Pons (tissue), 1 donor: ENCODE measurements at regions not wholly inside any gene's neighbourhood (a gene's known extent, or its start where the extent isn't known, plus 50 kb on each side); places are given as distances from the start of the nearest gene placed in this dataset.
A peak's percentile ranks its signal among the peaks of the same experiment; 100 is the strongest.

Experiments
- DNase-seq: peaks from one replicate; pipeline ENCODE4 v3.0.0-alpha.2; 2016; ENCODE audit warnings: low spot score

DNA sequence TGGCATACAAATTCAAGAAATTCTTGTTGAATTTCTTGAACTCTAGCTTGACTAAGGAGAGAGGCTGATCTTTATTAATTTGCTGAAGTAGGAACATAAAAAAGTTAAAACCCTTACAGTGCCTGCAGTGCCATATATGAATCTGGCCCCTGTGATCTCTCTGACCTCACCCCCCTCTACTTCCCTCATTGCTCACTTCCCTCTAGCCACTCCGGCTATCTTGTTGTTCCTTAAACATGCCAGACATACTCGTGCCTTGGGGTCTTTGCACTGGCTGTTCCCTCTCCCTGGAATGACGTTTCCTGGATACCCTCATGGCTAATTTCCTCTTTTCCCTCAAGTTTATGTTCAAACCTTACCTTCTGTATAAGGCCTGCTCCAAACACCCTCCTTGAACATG lies 246.3 kb upstream of the SIX2 start:
- no peak for DNase-seq

DNA sequence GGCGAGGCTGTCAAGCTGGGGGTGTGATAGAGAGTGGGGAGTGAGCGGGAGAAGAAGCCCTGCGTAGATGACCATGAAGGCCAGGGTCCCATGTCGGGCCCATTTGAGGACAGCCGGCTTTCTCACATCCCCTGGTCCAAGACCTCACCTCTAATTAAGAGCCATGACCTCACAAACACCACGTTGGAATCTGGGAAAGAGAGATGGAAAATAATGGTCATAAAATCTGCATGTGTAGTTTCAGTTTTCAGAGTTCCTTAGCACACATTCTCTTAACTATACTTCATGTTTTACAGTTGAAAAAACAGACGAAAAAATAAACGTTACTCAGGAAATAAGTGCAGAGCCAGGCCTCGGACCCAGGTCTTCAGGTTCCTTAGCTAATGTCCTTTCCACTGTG lies 244.8 kb upstream of the SIX2 start:
- no peak for DNase-seq

DNA sequence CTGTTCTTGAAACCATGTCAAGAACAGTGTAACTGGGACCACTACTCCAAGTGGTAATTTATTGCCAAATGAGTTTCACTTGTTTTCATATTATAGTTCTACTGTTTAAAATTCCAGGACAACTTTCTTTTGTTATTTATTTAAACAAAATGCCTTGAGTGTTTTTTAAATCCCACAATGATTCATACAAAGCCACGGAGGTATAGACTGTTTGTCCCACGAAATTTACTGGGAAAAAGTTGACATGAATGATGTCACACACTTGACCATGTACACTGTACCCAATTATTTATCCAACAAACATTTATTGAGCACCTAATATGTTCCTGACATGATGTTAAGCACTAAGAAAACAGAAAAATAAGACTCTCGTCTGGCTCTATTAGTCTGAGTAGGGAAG lies 243.9 kb upstream of the SIX2 start:
- no peak for DNase-seq

DNA sequence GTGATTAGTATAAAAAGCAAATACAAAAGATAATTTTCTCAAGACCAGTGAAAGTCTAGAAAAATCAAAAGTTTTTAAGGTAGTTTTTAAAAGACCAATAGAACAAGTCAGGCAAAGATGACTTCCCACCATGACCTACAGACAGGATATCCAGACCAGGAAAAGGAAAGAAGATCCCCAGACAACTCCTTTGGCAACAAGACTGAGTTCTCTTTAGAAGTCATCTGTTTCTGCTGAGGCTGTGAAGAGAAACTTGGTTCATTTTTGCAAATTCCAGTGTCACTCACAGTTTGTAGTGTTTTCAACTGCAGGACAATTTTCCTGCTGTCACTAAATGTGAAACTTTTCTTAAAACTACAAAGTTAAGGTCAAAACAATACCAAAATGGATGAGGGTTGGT lies 240.9 kb upstream of the SIX2 start:
- DNase-seq = no peak

DNA sequence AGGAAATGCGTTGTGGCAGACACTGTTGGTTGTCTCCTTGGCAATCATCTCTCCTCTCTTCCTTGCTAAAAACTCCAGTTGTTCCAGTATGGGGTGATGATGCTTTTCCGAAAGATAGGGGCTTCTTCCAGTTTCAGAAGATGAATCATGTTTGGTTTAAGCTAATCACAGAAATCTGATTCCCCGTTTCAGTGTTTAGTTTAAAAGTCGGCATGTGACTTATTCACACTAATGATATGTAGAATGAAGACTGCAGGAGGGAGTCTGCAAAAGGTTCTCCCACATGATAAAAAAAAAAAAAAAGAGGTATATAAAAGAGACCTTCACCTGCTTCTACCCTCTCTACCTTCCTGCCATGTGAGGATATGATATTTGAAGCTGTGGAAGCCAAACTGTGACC lies 239.0 kb upstream of the SIX2 start:
- no peak for DNase-seq

GRCh38 chr2:45244928-45245327 lies 235.7 kb upstream of the SIX2 start:
- DNase-seq = no peak

GRCh38 chr2:45242161-45242741 lies 233.0 kb upstream of the SIX2 start:
- no peak for DNase-seq

GRCh38 chr2:45241061-45241561 lies 231.9 kb upstream of the SIX2 start:
- no peak for DNase-seq

DNA sequence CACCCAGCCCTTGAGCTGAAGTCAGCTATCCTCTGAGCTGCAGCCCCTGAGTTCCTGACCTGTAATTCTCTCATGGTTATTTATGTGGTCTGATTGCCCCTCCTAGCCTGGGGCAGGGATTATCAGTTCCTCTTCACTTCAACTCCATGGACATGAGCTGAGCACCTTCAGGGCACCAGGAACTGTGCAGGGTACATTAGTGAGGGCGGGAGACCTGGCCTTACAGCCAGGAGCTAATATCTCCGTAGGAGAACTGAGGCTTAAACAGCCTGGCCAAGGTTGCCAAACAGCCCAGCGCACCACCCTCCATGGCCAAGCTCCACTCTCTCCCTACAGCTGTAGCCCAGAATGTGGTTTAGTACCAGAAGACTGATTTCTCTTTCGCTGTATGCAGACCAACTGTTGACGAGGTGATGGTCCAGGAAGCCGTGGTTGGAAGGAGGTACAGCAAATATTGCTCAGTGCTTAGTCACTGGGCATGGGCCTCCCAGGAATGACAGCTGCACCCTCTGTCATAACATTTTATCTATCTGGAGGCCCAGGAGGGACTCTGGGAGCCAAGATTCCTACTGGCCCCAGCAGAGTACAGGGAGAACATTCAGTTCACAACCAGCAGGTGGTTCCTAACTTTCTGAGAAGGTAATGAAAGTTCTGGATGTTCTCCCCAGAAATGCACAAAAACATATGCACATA lies 228.7 kb upstream of the SIX2 start:
- DNase-seq = no peak

GRCh38 chr2:45237128-45237527 lies 227.9 kb upstream of the SIX2 start:
- no peak for DNase-seq

- no peak for DNase-seq
These were observed 227.0 kb upstream of the SIX2 start for GRCh38 chr2:45236268-45236667.

- no peak for DNase-seq
These were observed 224.0 kb upstream of the SIX2 start for GRCh38 chr2:45233301-45233700.

GRCh38 chr2:45232818-45233217 lies 223.6 kb upstream of the SIX2 start:
- DNase-seq = no peak

GRCh38 chr2:45229411-45229810 lies 220.2 kb upstream of the SIX2 start:
- DNase-seq = no peak

- peak; percentile 4 for DNase-seq
These were observed 218.1 kb upstream of the SIX2 start for GRCh38 chr2:45227347-45227746.

GRCh38 chr2:45224993-45225380 lies 215.7 kb upstream of the SIX2 start:
- DNase-seq = no peak

- no peak for DNase-seq
These were observed 215.2 kb upstream of the SIX2 start for GRCh38 chr2:45224321-45224992.

DNA sequence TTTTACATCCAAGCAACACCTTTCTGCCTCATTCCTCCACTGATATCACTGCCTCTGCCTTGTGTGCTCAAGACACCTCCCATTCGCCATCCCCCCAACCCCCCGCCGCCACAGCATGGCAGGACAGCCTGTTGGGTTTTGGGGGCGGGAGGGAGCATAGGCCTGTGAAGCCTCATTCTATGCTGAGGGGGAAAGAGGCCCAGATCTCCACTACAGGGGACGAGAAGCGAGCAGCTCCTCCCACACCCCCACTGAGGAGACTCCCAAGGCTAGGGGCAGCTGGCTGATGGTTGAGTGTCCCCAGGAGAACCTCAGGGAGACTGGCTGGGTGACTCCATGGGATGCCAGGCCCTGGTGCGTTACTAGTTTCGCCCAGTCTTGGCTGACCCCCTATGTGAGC lies 214.3 kb upstream of the SIX2 start:
- no peak for DNase-seq

- DNase-seq = no peak
These were observed 211.0 kb upstream of the SIX2 start for GRCh38 chr2:45220227-45220626.

- DNase-seq = no peak
These were observed 209.7 kb upstream of the SIX2 start for GRCh38 chr2:45218931-45219339.

- DNase-seq = no peak
These were observed 209.0 kb upstream of the SIX2 start for GRCh38 chr2:45218297-45218696.

GRCh38 chr2:45216118-45216517 lies 206.9 kb upstream of the SIX2 start:
- DNase-seq = no peak

GRCh38 chr2:45214550-45214949 lies 205.3 kb upstream of the SIX2 start:
- no peak for DNase-seq
